GM13977 (cell line): ENCODE measurements at regions not wholly inside any gene's neighbourhood (a gene's known extent, or its start where the extent isn't known, plus 50 kb on each side); places are given as distances from the start of the nearest gene placed in this dataset.

ENCODE experiments used
- DNase-seq: peaks from one replicate; pipeline ENCODE4 v3.0.0; 2012; ENCODE audit warnings: low spot score
- in situ Hi-C: fragments of 300-500 bp; cut with MboI; formaldehyde crosslinking; loops from one replicate; pipeline ENCODE4 v1.12.0; 2022; ENCODE audit warnings: low sequenced_read_pairs, low pct_unique_long_range_greater_than_20kb, mixed read lengths, inconsistent platforms; ENCODE audit not compliant: unreplicated experiment
- TF ChIP-seq, protein P1 (sequence below): IDR thresholded peaks from 2 replicates; pipeline ENCODE4 v1.5.1; 2012; ENCODE audit warnings: mild to moderate bottlenecking, control low read depth; ENCODE audit not compliant: insufficient read depth; ENCODE audit errors: extremely low read depth, missing control alignments

- in situ Hi-C loops, result no loop called here
- DNase-seq, result no peak
- TF ChIP-seq, protein P1, sequence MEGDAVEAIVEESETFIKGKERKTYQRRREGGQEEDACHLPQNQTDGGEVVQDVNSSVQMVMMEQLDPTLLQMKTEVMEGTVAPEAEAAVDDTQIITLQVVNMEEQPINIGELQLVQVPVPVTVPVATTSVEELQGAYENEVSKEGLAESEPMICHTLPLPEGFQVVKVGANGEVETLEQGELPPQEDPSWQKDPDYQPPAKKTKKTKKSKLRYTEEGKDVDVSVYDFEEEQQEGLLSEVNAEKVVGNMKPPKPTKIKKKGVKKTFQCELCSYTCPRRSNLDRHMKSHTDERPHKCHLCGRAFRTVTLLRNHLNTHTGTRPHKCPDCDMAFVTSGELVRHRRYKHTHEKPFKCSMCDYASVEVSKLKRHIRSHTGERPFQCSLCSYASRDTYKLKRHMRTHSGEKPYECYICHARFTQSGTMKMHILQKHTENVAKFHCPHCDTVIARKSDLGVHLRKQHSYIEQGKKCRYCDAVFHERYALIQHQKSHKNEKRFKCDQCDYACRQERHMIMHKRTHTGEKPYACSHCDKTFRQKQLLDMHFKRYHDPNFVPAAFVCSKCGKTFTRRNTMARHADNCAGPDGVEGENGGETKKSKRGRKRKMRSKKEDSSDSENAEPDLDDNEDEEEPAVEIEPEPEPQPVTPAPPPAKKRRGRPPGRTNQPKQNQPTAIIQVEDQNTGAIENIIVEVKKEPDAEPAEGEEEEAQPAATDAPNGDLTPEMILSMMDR, result no peak
Observed at GRCh38 chr2:151097128-151097527, 164.5 kb downstream of the RBM43 start.

DNA sequence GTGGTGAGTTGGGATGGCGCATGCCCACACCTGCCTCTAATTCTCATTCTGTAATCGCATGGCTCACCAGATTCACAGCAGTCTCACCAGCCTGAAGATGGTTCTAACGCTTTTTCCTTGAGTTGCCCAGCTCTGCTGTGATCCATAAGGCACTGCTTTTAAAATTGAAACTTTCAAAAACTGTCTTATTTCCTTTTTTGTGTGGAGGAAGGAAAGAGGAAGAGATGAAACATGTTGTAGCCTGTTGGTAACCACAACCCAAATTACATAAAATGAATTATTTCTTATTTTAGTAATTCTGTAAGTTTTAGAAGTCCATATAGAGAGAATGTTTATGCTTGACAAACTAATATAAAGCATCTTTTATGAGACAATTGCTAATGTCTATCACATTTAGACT, 165.4 kb downstream of the RBM43 start:
- TF ChIP-seq, protein P1, result no peak
- DNase-seq, result no peak
- in situ Hi-C loops, result no loop called here

GRCh38 chr2:151095463-151095862, 166.2 kb downstream of the RBM43 start:
- no peak for DNase-seq
- TF ChIP-seq, protein P1, result no peak
- in situ Hi-C loops, result no loop called here

DNA sequence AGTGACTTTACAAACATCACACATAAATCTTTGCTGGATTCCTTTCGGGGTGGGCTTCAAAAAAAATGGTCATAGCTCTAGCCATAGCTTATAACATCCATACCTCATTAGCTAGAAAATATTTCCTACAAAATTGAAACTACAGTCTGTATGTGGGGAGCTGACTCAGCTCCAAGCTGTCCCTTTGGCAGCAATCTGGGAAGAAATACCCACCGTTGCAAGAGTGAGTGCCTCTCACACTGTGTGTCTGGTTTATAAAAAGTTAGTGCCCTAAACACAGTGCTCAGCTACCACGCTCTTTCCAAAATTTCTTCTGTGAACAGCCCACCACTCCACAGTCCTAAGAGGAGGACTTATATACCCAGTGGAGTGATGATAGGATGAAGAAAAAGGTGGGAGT, 170.1 kb downstream of the RBM43 start:
- TF ChIP-seq, protein P1, result no peak
- in situ Hi-C loops, result no loop called here
- no peak for DNase-seq

DNA sequence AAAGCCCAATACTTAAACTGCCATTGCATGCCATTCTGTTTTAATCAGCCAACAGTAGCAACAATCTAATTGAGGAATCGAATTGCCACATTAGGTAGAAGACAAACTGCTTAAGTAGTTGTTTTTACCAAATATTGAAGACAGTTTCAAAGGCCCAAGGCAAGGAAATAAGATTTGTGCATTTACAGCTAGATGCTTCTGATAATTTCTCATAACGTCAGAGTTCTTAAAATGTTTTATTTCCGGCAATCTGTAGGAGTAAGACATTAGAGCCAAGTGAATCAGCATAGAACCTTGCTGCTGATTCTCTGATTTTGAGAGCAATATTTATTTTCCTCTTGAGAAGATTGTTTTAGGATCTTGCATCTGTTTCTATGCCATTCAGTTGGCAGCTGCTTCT, 174.3 kb downstream of the RBM43 start:
- TF ChIP-seq, protein P1, result no peak
- in situ Hi-C loops, result no loop called here
- no peak for DNase-seq

DNA sequence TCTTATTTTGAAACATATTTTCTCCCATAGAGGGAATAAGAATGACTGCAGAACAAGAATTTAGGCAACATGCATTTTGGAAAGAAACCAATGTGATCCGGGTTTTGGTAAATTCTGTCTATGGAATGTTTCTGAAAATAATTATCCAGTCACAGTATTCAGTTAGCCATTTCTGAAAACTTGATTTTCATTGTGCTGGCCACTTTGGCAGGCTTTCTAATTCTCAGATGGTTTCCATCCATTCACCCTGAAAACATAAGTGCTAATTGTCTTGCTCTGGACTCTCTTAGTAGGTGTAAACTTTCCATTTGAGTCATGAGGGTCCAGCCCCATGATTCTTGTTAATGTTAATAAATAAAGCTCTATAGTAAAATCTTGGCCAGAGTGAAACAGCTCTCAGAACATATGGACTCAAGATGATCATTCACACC, 176.5 kb downstream of the RBM43 start:
- in situ Hi-C loops, result no loop called here
- TF ChIP-seq, protein P1, result no peak
- DNase-seq, result no peak
